GM12873 (cell line): ENCODE measurements at regions not wholly inside any gene's neighbourhood (a gene's known extent, or its start where the extent isn't known, plus 50 kb on each side); places are given as distances from the start of the nearest gene placed in this dataset.

Experiments used
- TF ChIP-seq, protein P1 (sequence below): IDR thresholded peaks from 2 replicates; pipeline ENCODE4 v1.5.1; 2012; ENCODE audit warnings: low read depth, mild to moderate bottlenecking, moderate library complexity, low read length, control low read depth; ENCODE audit not compliant: insufficient read depth; ENCODE audit errors: missing control alignments

DNA sequence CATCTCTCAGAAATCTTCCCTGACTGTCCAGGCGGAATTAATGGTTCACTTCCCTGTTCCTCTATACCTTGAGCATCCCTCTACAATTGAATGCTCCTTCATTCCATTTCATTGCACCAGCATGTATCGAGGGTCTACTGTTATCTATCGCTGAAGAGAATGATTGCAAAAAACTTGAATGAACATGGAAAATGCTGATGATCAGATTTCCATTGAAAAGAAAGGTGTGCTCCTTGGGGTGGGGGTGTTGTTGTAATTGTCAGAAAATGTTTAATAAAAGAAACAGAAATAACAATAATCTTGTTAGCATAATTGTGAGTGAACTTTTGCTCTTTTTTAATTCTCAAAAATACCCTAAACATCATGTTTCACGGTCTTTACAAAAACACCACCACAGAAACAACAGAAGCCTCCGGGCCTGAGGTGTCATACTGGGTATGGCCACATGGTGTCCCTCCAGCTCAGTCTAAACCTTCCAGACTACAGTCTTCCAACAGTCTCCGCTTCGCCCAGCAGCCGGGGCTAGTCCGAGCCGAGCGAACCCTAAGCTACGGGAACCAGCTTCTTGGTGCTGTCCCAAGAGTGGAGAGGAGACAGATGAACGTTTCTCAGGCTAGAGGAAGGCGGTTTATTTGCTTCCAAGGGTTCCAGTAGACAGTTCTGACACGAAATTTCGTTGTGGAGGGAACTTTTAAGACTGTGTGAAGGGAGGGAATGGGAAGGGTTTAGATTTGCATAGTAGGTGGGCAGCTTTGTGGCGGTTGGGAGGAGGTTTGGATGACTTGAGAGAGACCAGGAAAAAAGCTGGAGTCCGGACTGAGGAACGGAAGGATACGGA, 75.8 kb upstream of the ZBED5 start:
- TF ChIP-seq, protein P1, sequence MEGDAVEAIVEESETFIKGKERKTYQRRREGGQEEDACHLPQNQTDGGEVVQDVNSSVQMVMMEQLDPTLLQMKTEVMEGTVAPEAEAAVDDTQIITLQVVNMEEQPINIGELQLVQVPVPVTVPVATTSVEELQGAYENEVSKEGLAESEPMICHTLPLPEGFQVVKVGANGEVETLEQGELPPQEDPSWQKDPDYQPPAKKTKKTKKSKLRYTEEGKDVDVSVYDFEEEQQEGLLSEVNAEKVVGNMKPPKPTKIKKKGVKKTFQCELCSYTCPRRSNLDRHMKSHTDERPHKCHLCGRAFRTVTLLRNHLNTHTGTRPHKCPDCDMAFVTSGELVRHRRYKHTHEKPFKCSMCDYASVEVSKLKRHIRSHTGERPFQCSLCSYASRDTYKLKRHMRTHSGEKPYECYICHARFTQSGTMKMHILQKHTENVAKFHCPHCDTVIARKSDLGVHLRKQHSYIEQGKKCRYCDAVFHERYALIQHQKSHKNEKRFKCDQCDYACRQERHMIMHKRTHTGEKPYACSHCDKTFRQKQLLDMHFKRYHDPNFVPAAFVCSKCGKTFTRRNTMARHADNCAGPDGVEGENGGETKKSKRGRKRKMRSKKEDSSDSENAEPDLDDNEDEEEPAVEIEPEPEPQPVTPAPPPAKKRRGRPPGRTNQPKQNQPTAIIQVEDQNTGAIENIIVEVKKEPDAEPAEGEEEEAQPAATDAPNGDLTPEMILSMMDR, result peak; percentile 90

DNA sequence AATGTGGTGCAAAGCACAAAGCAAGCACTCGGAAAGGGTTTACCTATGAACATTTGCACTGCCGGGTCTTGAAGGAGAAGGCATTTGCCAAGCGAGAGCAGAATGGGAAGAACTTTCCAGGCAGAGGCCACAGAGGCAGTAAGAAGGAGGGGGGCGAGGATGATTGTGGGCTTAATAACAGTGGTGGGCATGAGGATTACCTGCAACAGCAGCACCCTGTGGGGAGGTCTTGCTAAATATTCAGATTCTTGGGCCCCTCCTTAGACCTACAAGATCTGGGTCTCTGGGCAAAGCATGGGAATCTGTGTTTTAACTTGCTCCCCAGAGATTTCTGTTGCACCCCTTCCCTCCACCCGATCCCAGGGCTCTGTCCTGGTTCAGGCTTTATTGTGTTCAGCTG, 75.1 kb upstream of the ZBED5 start:
- TF ChIP-seq, protein P1, result no peak

DNA sequence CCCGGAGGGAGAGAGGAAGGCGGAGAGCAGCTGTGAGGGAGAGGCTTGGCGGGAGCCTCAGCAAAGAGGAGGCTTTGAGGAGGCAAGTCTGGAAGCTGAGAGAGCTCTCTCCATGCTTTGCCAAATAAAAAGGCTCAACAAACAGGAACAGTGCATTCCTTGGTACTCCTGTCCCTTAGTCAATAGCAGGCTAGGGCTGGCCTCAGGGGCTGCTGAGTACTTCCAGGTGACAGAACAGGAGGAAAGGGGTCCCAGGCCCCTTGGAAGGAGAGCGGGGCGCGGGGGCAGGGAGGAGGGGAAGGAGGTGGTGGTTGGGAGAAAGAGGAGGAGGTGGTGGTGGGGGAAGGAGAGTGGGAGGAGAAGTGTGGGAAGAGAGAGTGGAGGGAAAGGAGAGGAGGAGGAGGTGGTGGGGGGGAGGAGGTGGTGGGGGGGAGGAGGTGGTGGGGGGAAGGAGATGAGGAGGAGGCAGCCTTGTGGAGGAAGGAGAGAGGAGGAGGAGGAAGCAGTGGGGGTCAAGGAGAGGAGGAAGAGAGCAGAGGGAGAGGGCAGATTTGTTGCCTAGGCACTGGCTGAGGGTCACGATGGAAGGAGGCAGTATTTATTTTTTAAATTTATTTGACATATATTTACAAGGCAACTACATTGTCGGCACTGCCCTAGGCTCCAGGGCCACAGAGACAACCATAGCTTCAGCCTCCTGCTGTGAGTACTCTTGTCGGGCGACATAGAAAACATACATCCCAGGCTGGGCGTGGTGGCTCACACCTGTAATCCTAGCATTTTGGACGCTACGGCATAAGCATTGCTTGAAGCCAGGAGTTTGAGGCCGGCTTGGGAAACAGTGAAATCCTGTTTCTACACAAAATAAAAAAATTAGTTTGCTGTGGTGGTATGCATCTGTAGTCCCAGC, 74.2 kb upstream of the ZBED5 start:
- TF ChIP-seq, protein P1, result no peak

DNA sequence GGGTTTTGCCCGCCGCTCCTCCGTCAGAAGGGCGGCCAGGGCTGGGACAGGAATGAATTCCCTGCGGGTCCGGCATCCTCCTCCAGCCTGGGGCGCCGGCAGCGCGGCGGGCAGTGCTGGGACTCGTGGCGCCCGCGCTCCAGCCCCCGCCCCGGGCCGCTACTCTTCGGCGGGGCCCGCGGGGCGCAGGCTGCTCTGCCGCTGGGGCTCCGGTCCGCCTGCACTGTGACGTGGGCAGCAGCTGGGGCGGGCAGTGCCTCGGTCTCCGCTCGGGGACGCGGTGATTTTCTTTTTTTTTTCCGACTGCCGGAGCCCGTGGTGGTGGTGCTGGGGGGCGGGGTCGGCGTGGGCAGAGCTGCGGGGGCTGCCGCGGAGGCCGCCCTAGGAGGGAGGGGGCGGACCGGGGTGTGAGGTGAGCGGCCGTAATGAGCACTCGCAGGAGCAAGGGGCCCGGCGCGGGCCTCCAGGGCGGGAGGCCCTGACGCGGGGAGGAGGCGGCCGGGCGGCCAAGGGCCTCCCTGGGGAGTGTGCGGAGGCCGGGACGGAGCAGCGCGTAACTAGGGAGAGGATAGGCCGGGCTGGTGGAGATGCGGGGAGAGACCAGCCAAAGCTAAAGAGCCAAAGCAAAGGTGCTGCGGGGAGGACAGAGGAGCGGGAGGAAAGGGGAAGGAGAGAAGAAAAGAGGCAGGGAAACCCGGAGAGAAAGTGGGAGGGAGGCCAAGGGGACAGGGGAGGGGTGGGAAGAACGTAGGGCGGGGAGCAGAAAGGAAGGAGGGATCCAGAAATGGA, 73.3 kb upstream of the ZBED5 start:
- TF ChIP-seq, protein P1, result no peak

GRCh38 chr11:10930224-10930971, 72.5 kb upstream of the ZBED5 start:
- TF ChIP-seq, protein P1, result no peak

- TF ChIP-seq, protein P1, result no peak
Measured at GRCh38 chr11:10927538-10927937, 69.7 kb upstream of the ZBED5 start.
